HK-2 (cell line): ENCODE measurements at regions not wholly inside any gene's neighbourhood (a gene's known extent, or its start where the extent isn't known, plus 50 kb on each side); places are given as distances from the start of the nearest gene placed in this dataset.
A peak's percentile ranks its signal among the peaks of the same experiment; 100 is the strongest.
"Not testable (repeated sequence)": the region's sequence is repeated elsewhere in the genome, so short reads cannot be mapped to it uniquely, and the experiment has no call there.

ENCODE experiments used
- DNase-seq: peaks from one replicate; pipeline ENCODE4 v3.0.0-alpha.2; 2018; ENCODE audit not compliant: unreplicated experiment

- DNase-seq = no peak
Measured at GRCh38 chr7:34486371-34486770, 171.6 kb upstream of the NPSR1 start.

DNA sequence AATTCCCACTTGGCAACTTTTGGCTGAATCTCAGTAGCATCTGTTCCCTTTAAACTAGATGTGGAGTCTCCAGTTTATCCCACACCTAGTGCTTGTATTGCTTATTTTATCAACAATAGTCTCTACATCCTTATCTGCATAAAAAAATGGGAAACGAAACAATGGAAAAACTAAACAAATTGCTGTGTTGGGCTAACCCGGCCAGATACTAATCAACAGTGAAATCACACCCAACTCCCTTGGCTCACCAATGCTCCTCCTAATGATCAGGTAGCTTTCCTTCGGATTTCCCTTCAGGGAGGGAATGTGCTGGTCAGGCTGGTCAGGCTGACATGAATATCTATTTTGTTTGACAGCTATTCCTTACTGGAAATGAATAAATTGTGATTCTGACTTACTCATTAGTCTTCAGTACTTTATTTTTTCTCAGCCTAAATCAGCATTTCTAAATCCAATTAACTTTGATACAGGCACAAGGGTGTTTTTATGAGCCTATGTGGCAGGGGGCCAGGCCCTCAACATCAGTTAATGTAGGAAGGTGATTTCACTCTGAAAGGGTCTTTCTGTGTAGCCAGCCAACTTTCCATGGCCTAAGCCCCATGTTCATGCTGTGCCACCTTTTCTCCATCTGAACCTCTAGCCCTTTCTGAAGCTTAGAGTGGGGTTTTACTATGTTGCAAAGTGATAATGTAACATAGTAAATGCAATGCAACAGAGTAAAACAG is 170.5 kb upstream of the NPSR1 start:
- DNase-seq = no peak

- DNase-seq = no peak
Measured at GRCh38 chr7:34488766-34489165, 169.3 kb upstream of the NPSR1 start.

- DNase-seq = no peak
Measured at GRCh38 chr7:34491899-34492298, 166.1 kb upstream of the NPSR1 start.

GRCh38 chr7:34493752-34494151 is 164.3 kb upstream of the NPSR1 start:
- no peak for DNase-seq

- no peak for DNase-seq
Measured at GRCh38 chr7:34497153-34497777, 160.8 kb upstream of the NPSR1 start.

DNA sequence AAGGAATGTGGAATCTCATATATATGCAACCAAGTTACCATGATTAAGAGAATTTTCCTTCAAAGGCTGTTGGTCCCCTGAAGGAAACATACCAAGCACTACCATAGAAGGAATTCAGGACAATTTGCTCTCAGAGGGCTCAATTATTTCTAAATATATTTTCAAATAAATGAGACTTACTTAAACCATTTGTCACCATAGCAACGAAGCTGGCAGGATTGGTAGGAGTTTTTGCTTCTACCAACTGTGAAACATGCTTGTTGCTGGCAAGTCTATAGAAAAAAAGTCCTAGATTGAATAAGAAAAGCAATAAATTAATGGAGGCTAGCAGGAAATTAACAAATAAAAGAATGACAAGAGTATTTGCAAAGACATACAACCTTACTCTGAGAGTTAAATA is 156.9 kb upstream of the NPSR1 start:
- no peak for DNase-seq

- DNase-seq = no peak
Measured at GRCh38 chr7:34507191-34507590, 150.8 kb upstream of the NPSR1 start.

DNA sequence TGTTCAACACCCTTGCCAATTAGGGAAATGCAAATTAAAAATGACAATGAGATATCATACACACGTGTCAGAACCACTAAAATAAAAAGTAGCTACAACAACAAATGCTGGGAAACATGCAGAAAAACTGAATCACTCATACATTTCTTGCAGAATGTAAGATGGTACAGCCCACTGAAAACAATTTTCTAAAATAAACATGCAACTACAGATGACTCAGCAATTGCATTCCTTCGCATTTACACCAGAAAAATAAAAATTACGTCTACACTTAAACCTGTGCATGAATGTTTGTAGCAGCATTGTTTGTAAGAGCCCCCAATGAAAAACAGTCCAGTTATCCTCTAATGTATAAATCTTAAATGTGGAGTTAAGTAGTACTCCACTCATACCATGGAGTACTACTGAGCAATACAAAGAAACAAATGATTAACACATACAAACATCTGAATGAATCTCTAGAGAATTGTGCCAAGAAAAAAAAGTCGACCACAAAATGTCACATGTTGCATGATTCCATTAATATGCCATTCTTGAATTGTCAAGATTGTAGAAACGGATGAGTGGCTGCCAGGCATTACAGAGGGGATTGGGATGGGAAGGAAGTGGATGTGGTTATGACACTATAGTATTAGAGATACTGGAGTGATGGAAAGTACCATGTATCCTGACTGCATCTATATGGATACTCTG is 134.6 kb upstream of the NPSR1 start:
- peak; percentile 16 for DNase-seq

GRCh38 chr7:34530259-34530658 is 127.8 kb upstream of the NPSR1 start:
- DNase-seq = no peak

DNA sequence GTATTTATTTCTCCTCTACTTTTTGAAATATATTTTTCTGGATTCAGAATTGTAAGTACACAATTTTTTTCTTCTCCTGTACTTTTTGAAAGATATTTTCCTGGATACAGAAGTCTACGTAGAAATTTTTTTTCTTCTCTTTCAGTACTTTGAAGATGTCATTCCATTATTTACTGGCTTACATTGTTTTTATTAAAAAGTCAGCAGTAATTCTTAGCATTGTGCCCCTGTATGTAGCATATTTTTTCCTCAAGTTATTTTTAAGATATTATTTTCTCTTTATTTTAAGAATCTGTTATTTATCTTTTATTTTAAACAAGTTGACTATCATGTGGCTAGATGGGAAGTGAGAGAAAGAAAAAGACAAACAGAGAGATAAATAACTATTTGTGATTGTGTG is 119.0 kb upstream of the NPSR1 start:
- DNase-seq = no peak

DNA sequence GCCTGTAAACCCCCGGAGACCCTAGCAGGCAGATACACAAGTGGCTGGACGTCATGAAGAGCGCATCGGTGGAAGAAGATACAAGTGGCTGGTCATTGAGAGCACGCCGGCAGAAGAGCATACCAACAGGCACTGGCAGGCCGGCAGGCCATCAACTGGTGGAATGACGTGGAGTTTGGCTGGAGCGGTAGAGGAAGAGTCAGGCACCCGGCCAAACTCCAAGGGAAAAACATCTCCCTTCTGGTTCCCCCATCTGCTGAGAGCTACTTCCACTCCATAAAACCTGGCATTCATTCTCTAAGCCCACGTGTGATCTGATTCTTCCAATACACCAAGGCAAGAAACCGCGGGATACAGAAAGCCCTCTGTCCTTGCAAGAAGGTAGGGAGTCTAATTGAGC is 113.4 kb upstream of the NPSR1 start:
- DNase-seq = no peak

GRCh38 chr7:34550996-34551395 is 107.0 kb upstream of the NPSR1 start:
- DNase-seq = no peak

DNA sequence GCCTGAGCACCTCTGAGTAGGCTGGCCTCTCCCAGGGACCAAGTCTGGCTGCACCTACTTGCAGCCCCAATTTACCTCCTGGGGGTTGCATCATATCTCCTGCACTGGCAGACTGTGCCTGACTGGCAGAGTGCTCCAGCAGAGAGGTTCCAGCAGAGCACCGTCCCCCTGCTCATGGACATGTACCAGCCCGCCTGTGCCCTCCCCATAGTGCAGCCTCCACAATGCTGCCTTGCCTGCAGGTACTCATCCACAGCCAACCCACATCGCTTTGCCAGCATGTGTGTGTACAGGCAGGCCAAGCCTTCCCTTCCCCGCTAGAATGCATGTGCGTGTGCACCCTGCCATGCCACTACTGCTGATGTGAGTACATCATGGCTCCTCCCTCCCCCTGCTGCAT is 105.5 kb upstream of the NPSR1 start:
- no peak for DNase-seq

- no peak for DNase-seq
Measured at GRCh38 chr7:34558022-34558421, 100.0 kb upstream of the NPSR1 start.

GRCh38 chr7:34564091-34564490 is 93.9 kb upstream of the NPSR1 start:
- no peak for DNase-seq

DNA sequence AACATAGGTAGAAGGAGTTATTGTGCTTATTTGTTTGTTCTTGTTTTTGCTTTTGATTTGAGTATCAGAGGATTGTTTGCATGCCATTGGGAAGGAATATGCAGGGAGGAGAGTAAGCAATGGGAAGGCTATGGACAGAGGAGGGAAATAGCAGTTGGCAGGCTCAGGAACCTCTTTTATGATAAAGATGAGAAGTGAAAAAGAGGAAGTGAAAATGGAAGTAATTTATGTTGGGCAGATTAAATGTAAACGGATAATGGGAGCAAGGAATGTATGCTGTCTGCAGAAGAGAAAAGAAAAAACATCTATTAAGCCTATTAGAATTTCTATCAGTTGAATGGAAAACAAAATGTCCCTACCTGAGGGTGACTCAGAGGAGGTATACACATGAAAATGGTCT is 90.1 kb upstream of the NPSR1 start:
- DNase-seq = no peak

GRCh38 chr7:34569975-34570699 is 87.9 kb upstream of the NPSR1 start:
- DNase-seq = no peak

GRCh38 chr7:34575006-34575405 is 83.0 kb upstream of the NPSR1 start:
- no peak for DNase-seq

- not testable (repeated sequence) for DNase-seq
Measured at GRCh38 chr7:34577934-34578333, 80.1 kb upstream of the NPSR1 start.

GRCh38 chr7:34581698-34582097 is 76.3 kb upstream of the NPSR1 start:
- DNase-seq = not testable (repeated sequence)

DNA sequence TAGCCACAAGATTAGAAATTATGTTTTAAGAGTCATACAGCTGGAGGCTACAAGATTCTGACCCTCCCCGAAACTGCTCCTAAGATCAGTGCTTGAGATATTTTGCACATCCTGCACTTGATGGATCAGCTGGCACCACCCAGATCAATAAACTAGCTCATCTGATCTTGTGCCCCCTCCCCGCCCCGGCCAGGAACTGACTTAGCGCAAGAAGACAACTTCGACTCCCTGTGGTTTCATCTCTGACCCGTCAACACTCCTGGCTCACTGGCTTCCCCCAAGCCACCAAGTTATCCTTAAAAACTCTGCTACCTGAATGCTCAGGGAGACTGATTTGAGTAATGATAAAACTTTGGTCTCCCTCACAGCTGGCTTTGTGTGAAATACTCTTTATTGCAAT is 73.5 kb upstream of the NPSR1 start:
- DNase-seq = no peak

DNA sequence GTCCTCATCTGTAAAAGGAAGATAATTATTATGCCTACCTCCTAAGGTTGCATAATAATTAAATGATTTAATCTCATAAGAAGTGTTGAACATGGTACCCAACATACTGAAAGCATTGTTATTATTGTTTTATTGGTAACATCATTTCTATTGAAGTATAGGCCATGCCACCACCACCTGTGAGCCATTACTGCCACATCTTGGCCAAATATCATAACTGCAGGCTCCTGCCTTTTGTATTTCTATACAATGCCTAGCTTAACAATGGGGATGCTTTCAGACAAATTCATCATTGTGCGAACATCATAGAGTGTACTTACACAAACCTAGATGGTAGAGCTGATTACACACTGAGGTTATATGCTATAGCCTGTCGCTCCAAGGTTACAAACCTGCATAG is 61.1 kb upstream of the NPSR1 start:
- DNase-seq = no peak
